ENCODE measurements at regions not wholly inside any gene's neighbourhood (a gene's known extent, or its start where the extent isn't known, plus 50 kb on each side); places are given as distances from the start of the nearest gene placed in this dataset.
A peak's percentile ranks its signal among the peaks of the same experiment; 100 is the strongest.

- no peak overlapping the region for H3K27ac ChIP-seq
- no peaks in the 10 kb centered on the region for H3K4me1 ChIP-seq
- no peaks in the 10 kb centered on the region for H3K36me3 ChIP-seq
- H3K9me3 ChIP-seq, result no peaks in the 10 kb centered on the region
- no peak overlapping the region for H3K4me3 ChIP-seq
- no peaks in the 10 kb centered on the region for H3K27me3 ChIP-seq
- intact Hi-C loops (cut with DNase I), result no loop called here
- no peak for DNase-seq
- no peak for TF ChIP-seq CTCF (IDR thresholded peaks at IDR 0.05)
- ATAC-seq, result no peak
Observed at GRCh38 chr6:50927800-50928199, 109.1 kb downstream of the TFAP2B start.

GRCh38 chr6:50929323-50929722 lies 110.7 kb downstream of the TFAP2B start:
- no peaks in the 10 kb centered on the region for H3K9me3 ChIP-seq
- no peak overlapping the region for H3K27ac ChIP-seq
- no peaks in the 10 kb centered on the region for H3K27me3 ChIP-seq
- DNase-seq (no peak), ATAC-seq (no peak)
- H3K4me1 ChIP-seq, result no peaks in the 10 kb centered on the region
- TF ChIP-seq CTCF (IDR thresholded peaks at IDR 0.05), result no peak
- H3K4me3 ChIP-seq, result no peak overlapping the region
- no peaks in the 10 kb centered on the region for H3K36me3 ChIP-seq
- intact Hi-C loops (cut with DNase I), result no loop called here

- no peak for ATAC-seq
- H3K4me1 ChIP-seq, result no peaks in the 10 kb centered on the region
- H3K27me3 ChIP-seq, result no peaks in the 10 kb centered on the region
- H3K4me3 ChIP-seq, result no peak overlapping the region
- no peak for DNase-seq
- intact Hi-C loops (cut with DNase I), result no loop called here
- TF ChIP-seq CTCF (IDR thresholded peaks at IDR 0.05), result no peak
- H3K36me3 ChIP-seq, result no peaks in the 10 kb centered on the region
- no peak overlapping the region for H3K27ac ChIP-seq
- no peaks in the 10 kb centered on the region for H3K9me3 ChIP-seq
Observed at GRCh38 chr6:50935442-50935841, 116.8 kb downstream of the TFAP2B start.

GRCh38 chr6:50936277-50936681 lies 117.6 kb downstream of the TFAP2B start:
- ATAC-seq (peak; percentile 23), DNase-seq (peak in 1 of 4 donors; percentile 3)
- Histone ChIP-seq H3K36me3 (no peaks in the 10 kb centered on the region), H3K4me1 (no peaks in the 10 kb centered on the region), H3K9me3 (no peaks in the 10 kb centered on the region), H3K27me3 (no peaks in the 10 kb centered on the region), H3K4me3 (no peak overlapping the region), H3K27ac (no peak overlapping the region)
- intact Hi-C loops (cut with DNase I), result no loop called here
- TF ChIP-seq CTCF (IDR thresholded peaks at IDR 0.05), result no peak

GRCh38 chr6:50939931-50940330 lies 121.3 kb downstream of the TFAP2B start:
- ATAC-seq (no peak), DNase-seq (no peak)
- Histone ChIP-seq H3K36me3 (no peaks in the 10 kb centered on the region), H3K4me1 (no peaks in the 10 kb centered on the region), H3K4me3 (no peak overlapping the region), H3K27me3 (no peaks in the 10 kb centered on the region), H3K9me3 (no peaks in the 10 kb centered on the region), H3K27ac (no peak overlapping the region)
- TF ChIP-seq CTCF (IDR thresholded peaks at IDR 0.05), result no peak
- intact Hi-C loops (cut with DNase I), result no loop called here

Data from left lung (tissue), 4 donors.